NCI-H1436 treated with DMSO at 0.1 percent for 48 hours (cell line): ENCODE measurements at regions not wholly inside any gene's neighbourhood (a gene's known extent, or its start where the extent isn't known, plus 50 kb on each side); places are given as distances from the start of the nearest gene placed in this dataset.

Experiments used
- DNase-seq: peaks from one replicate; lab custom pipeline; 2025; lab: John Stamatoyannopoulos, UW

DNA sequence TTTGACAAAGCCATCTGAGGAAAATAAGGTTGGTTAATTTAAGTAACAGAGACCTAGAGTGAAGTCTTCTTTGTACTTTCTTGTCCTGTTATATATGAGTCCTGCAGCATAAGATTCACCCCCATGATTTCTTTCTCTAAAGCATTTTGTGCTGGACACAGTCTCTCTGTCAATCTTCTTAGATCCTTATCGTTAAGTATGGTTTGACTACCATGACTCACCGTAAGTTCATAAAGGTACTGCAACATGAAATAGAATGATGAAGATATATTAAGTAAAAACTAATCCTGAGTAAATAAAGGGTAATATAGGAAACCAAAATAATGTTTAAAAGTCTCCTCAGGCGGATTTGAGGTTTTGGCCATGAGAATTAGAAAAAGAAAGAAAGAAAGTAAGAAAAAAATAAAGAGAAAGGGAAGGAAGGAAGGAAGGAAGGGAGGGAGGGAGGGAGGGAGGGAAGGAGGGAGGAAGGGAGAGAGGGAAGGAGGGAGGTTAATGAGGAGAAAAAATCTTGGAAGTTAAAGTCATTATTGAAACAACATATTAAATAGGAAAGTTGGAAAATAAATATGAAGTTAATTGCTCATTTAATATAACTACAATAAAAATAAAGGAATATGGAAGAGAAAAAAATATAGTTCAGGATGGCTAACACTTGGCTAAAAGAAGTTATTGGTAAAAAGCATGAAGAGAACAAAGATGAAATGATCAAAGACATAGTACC is 980.3 kb upstream of the CDH2 start:
- no peak for DNase-seq

DNA sequence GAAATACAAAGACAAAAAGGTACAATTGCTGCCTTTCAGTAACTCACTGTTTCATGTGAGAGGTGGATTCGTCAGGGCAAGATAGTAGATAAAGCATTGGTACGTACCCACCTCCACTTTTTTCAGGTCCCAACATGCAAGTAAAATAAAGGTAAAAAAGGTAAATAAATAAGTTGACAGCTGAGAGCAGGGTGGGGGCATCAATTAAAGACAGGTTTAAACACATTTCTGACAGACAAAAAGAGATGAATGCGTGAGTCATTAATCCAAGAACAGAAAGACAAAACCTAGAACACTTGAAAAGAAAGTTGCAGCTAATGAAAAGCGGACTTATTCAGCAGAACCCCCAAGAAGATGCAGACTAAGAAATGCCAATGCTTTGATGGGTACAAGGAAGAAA is 979.6 kb upstream of the CDH2 start:
- DNase-seq: no peak

DNA sequence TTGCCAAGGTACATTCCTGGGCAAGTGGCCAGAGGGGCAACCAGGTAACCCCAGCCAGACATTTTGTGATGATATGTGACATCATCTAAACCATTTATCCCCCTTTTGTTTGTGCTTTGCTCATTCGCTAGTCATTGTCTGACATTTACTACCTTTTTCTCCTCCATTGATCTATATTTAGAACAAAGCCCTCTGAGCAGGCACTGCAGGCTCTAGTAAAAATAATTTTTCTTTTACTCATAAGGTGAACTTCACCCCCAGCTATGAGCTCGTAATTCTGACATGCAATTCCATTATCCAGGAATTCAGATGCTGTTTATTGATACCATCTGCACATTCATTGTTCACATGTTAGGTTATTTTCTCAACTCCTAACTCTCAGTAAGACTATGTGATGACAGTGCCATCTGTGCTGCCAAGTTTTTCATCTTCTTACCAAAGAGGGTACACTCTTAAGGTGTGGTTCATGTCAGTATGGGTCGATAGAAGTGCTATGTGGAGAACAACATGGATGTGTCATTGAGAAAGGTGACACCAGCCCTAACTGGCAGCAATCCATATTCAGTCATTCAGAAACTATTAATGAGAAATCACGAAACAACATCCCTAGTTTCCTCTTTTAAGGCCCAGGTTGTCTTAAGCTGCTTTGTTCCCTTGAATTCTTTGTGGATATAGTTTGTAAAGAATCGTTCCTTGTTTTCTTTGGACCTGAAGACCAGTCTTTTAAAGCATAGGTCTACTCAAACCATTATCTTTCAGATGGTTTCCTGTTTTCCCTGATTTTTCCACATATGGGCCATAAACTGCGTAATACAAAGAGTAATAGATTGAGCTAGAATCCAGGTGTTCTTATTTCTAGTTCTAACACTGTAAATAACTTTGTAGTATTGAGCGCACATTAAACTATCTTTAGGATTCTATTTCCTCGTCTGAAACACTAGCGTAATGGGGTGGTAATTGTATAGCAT is 978.1 kb upstream of the CDH2 start:
- DNase-seq: no peak

DNA sequence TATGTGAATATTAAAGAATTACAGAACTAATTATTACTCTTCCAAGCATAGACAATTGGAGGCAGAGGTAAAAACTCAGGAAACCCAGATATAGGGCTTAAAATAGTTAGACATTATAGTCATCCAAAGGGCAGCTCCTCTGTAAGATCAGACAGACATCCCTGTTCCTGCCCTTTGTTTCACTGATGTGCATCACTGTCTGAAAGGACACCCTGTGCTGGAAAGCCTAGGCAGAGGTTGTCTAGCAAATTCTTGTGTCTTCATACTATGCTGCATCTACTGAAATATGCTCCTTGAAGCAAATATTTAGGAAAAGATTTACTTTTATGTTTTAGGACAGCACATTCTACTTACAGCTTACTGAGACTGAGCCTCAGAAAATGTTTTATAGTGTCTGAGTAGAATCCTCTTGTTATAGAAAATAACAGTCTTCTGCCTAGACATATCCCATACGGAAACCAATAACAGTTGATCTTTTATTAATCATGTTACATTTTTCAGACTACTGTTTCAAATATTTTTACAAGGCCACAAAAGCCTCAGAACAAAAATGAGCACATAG is 977.3 kb upstream of the CDH2 start:
- no peak for DNase-seq

DNA sequence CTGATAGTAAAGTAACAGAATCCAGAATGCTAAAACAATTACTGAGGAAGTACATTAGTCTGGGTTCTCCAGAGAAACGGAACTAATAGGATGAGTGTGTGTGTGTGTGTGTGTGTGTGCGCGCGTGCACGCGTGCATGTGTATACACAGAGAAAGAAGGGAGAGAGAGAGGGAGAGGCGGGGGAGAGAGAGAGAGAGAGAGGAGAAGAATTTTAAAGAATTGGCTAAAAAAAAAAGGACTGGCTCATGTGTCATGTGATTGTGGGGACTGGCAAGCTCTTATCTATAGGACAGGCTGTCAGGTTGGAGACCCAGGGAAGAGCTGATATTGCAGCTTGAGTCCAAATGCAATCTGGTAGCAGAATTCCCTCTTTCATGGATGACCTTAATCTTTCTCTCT is 976.2 kb upstream of the CDH2 start:
- DNase-seq: no peak

DNA sequence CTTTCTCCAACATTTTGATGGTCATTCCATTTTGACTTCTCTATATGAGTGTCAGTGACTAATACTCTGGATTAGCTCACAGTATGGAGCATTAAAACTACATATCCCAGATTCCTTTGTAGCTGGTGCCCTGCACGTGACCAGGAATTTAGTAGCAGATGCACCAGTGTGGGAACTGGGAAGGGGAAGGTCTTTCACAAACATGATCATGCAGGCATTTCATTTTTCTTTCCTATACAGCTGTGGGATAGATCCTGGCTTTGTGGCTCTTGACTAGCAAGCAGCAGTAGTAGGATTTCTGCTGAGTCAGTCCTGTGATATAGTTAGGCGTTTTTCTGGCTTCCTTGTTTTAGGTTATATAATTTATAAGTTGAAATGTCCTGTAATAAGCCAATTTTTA is 971.0 kb upstream of the CDH2 start:
- no peak for DNase-seq

DNA sequence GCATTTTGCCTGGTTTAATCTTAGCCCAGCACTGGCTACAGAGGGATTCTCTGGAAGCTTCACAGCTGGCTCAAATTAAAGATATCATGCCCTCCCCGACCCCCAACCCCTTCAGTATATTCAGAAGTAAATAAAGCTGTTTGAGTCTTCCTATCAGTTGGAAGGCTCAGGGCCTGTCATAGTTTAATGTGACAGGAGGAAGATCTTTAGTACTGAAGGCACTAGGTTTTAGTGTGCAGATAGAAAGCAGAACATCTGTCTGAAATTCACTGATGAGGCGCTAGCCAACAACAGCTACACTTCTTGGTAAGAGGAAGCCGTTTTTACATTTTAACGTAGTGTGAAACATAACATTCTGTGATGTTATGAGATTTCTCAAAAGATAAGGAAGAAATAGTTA is 969.1 kb upstream of the CDH2 start:
- DNase-seq: no peak

DNA sequence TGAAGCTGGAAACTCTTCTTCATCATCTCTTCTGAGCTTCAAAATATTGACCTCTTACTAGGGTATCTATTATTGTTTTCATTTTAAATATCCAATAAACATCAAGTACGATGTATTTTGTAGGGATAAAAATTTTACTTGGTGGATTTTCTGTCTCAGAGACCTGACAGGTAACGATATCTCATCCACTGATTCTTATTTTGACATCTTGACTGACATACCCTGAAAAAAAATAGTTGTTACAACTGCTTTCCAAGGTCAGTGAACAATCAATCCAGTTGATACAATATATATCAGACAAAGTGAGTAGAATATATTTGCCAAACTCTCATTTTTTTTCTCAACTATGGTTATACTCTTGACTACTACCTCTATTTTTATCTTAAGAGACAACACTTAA is 963.7 kb upstream of the CDH2 start:
- no peak for DNase-seq

DNA sequence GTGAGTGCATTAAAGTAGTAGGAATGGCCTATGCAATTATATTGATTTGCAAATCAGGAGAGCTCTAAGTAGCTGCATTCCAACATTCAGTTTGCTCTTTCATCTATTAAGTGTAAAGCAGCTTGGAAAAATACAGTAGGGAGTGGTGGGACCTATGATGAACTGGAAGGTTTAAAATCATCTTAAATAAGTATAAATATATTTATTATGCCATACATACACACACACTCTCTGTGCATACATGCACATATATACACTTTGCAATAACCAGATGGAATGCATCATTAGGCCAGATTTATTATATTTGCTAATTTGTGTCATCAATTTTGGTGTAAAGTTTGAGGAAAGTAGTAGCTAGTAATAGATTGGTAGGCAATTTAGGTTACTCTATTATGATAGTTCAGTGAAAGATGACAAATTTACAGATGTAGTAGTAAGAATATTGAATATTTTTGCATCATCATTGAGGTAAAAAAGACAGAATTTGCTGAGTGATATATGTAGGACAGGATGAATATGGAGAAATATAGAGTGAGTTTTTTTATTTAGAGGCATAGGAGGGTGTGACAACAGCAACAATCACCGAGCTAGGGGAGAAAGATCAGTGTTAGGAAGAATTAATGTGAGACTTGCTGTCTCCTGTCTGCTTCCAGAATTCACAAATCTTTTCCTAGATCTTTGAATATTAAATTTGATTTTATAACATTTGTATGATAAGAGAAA is 961.0 kb upstream of the CDH2 start:
- no peak for DNase-seq

DNA sequence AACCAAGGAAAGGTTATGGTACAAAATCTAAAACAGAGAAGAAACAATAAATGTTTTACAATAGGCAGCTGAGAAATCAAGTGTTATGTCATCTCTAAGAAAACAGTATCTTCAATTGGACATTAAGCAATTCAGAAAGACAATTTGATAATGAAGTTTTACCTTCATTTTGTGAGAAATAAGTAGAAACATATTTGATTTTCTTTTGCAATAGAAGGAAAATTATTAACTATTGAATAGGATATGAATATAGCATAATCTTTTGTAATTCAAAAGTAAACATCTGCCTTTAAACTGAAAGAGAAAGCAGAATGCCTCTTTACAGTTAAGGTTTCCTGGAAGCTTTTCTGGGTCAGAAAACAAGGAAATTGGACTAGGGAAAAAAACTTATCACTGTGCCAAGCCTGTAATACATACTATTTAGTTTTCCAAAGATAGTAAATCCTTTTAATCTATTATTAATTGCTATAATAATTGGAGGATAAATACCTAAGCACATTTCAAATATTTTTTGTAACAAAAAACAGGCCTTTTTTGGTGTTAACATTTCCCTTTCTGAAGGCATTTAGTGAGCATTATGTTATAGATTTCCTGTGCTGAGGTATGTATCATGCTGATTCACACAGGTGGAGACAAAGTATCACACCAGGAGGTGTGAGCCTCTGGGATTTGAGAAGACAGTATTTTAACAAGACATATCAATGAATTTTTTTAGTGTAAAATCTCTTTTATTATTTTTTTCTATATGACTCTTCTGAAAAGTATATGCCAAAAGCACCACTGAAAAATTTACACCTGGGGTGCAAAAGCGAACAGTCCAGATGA is 947.0 kb upstream of the CDH2 start:
- no peak for DNase-seq

DNA sequence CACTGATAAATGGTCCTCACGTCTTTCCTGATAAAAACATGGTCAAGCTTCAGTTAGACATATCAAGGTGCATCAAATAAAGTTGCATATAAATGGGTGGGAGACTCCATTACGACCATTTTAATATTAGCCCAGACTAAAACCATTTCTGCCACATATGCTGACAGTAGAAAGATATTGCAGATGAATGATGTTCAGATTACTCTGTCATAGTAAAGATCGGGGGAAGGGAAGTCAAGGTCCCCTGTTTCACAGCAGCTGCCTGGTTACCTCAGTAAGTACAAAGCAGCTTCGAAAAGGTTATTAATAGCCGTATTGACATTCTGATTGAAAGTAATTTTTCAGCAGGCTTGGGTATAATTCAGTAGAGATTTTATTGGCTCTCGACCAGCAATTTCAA is 927.7 kb upstream of the CDH2 start:
- no peak for DNase-seq

DNA sequence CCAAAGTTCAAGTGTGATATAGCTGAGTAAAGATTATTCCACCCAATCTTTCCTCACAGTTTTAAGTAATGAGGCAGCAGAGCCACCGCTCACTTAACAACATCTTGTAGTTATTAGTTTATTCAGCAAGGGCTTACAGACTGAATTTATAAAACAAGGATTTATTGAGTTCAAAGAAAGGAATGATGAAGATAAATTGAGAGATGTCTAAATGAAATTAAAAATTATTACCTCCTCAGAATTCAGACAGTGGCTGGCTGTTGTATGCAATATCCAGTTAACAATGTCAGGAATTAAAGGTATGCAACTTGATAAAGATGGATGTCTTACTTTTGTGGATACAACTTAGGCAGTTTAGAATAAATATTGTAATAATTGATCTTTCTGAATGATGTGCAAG is 927.3 kb upstream of the CDH2 start:
- no peak for DNase-seq

DNA sequence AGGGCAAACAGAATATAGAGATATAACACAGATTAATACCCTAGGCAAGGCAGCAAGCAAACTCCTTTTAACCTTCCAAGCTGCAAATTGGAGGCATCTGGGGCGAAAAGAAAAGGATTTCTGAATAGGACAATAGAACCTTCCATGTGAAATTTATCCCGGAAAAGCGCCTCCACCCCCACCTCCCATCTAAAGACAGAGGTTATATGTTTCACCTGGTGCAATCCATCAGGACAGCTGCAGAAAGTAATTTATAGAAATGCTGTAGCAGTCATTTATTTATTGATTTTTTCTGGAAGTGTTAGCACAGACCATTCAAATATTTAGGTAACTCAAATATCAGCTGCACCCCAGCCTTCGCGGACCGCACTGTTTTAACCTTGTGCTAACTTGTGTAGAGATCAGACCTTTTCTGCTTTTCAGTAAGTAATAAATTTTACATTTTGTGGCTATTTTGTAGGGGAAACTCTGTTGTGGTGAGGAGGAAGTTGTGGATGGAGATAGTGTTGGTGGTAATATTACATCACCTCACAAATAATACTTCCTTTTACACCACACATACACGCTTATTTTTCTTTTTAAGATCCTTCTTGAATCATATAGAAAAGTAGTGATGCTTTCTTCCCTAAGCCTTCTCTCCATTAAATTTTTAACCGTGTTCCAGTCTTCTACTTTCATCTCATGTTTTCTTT is 919.3 kb upstream of the CDH2 start:
- no peak for DNase-seq

DNA sequence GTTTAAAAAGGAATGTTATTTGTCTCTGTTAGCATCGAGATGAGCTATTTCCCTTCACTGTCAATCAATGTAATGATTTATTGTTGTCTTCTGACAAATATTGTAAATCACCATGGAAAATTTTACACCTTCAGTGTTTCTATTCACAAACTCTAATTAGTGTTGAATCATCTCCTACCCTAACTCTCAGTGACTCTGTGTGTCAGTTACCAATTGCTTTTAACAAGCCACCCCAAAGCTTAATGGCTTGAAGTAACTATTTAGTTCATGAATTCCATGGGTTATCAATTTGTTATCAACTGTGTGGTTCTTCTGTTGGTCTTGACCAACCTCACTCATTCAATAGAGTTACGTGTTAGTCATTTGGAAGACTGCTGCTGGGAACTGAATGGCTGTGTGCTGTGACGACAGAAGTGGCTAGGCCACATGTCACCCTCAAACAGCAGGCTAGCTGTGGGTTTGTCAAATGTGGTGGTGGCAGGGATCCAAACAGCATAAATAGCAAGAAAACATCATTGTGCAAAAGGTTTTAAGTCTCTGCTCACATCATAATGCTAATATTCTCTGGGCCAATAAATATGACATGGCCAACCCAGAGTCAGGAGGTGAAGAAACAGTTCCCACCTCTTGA is 910.8 kb upstream of the CDH2 start:
- no peak for DNase-seq

DNA sequence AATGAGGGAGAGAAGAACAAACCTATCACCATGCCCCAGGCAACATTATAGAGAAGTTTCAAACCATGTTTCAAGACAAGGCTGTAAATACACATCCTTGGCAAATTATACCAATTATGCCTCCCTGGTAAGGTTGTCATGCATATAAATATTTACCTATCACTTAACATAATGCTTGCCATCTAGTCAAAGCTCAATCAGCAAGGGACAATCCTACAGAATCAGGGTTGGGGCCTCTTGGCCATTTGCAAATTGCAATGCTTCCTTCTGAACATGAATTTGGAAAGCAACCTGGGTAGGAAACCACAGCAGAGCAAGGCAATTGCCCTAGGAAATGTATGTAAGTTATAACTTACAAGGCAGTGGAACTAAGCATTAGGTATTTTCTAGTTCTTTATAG is 907.2 kb upstream of the CDH2 start:
- DNase-seq: no peak

DNA sequence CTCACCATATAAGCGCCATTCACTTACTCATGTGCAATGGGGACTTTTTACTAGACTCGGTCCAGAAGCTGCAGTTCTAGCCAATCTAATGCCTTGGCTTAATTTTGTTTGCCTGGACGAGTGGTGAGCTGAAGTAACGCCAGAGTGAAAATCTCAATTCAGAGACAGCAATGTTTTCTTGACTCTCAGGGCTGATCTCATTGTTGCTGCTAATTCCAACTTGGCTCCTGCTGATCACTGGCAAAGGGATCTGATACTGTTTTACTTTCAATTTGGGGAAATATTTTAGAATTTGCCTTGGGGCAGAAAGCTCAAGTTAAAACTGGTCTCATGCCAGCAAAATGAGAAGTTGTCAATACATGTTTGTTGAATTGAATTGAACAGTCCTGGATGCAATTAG is 906.6 kb upstream of the CDH2 start:
- DNase-seq: no peak

DNA sequence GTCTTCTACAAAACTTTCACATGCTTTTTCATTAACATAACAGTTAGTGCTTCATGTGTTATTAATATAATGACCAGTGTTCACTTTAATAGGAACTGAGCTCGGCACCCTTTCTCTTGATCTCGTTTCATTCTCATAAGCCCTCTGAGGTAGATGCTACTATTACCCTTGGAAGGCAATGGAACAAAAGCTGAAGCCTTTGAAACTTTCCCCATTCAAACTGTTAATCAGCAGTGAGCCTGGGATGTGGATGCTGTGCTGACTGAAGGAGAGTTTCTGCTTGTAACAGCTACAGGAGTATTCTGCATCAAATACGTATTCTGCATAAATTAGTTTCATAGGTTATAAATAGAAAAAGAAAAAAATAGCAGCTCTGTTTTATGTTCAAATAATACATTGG is 904.0 kb upstream of the CDH2 start:
- no peak for DNase-seq

DNA sequence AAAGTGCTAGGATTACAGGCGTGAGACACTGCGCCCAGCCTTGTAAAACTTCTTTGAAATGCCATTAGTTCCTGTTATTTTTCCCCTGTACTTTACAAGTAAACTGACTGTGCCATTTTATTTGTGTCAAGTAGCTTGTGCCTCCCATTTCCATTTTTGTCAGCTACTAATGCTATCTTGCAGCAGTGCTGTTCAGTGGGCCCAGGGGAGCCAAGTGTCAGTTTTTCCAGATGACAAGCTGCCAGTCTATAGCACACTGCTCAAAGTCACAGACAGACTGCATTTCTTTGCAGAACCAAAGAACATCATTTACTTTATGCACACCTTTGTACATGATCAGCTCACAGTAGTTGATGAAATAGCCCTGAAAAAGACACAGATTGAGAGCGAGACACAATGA is 901.3 kb upstream of the CDH2 start:
- no peak for DNase-seq

DNA sequence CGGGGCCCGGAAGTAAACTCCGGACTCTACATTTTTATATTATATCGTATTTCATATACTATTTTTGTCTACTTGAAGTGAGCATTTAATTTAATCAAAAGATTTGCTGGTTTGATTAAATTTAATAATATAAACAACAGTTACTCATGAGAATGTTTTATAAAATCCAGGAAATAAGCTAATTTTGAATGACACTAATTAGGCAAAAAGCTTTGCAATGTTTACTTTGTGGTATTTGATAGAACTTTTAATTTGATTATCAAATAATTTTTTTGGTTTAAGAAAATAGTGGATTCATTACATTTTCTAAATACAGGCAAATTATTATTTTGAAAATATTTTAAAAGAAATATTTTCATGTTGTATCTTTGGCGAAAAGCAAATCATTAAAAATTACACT is 900.4 kb upstream of the CDH2 start:
- no peak for DNase-seq

DNA sequence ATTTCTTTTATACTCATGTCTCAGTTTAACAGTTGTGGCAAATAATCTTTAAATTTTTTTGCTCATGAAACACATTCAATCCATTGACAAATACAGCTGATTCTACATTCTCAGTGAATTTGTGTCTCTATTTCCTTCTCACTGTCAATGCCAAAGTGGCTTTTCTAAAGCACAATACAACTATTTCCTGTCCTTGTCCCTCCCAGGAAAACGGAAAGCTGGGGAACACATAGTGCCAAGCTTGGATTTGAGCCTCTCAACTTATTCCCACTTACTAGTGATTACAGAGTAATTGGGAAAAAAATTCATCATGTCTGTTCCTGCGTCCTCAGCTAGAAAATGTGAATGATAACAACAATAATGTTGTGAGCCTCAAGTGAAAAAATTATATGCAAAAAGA is 899.7 kb upstream of the CDH2 start:
- no peak for DNase-seq

DNA sequence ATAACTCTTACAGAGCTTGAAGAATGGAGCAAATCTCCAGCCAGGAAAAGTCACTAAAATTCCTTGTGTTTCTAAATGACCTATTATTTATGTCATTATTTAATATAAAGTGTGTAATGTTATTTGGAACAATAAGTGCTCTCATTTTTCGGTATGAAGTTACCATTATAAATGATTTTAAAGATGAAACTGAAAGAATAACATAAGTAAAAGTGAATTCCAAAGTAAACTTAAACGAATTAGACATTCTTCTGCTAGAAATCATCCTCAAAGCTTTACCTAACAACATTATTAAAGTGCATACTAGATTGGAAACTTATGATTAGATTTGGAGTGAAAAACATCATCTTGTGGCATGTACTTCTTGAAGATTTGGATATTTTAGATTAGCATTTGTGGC is 897.2 kb upstream of the CDH2 start:
- DNase-seq: no peak
